ENCODE measurements at regions not wholly inside any gene's neighbourhood (a gene's known extent, or its start where the extent isn't known, plus 50 kb on each side); places are given as distances from the start of the nearest gene placed in this dataset.

GRCh38 chr22:19586922-19587684 lies 62.9 kb upstream of the CLDN5 start:
- H3K27ac ChIP-seq, result no peak overlapping the region
- no peak overlapping the region for H3K4me3 ChIP-seq
- no peaks in the 10 kb centered on the region for H4K20me1 ChIP-seq
- H3K9ac ChIP-seq, result no peak overlapping the region
- H3K9me3 ChIP-seq, result no peaks in the 10 kb centered on the region
- H3K36me3 ChIP-seq, result no peaks in the 10 kb centered on the region
- no peaks in the 10 kb centered on the region for H3K4me1 ChIP-seq
- H3K27me3 ChIP-seq, result no peaks in the 10 kb centered on the region
- no peak for TF ChIP-seq Cebpa-rat (IDR thresholded peaks at IDR 0.05)
- no peak overlapping the region for H3K4me2 ChIP-seq

- Histone ChIP-seq H3K36me3 (no peaks in the 10 kb centered on the region), H3K4me3 (no peak overlapping the region), H3K9me3 (no peaks in the 10 kb centered on the region), H3K27ac (no peak overlapping the region), H3K4me2 (no peak overlapping the region), H3K9ac (no peak overlapping the region), H4K20me1 (no peaks in the 10 kb centered on the region), H3K4me1 (no peaks in the 10 kb centered on the region), H3K27me3 (no peaks in the 10 kb centered on the region)
- TF ChIP-seq Cebpa-rat (IDR thresholded peaks at IDR 0.05), result no peak
These were observed 66.5 kb upstream of the CLDN5 start for GRCh38 chr22:19590696-19591095.

- H3K27me3 ChIP-seq, result no peaks in the 10 kb centered on the region
- no peaks in the 10 kb centered on the region for H4K20me1 ChIP-seq
- H3K4me2 ChIP-seq, result no peak overlapping the region
- H3K4me1 ChIP-seq, result peaks cover 2% of the 10 kb centered on the region
- no peak overlapping the region for H3K27ac ChIP-seq
- H3K9ac ChIP-seq, result no peak overlapping the region
- TF ChIP-seq Cebpa-rat (IDR thresholded peaks at IDR 0.05), result no peak
- no peaks in the 10 kb centered on the region for H3K36me3 ChIP-seq
- no peak overlapping the region for H3K4me3 ChIP-seq
- no peaks in the 10 kb centered on the region for H3K9me3 ChIP-seq
These were observed 67.4 kb upstream of the CLDN5 start for GRCh38 chr22:19591568-19591967.

- Histone ChIP-seq H3K9me3 (no peaks in the 10 kb centered on the region), H3K4me2 (no peak overlapping the region), H3K4me3 (no peak overlapping the region), H3K4me1 (peaks cover 10% of the 10 kb centered on the region), H3K36me3 (no peaks in the 10 kb centered on the region), H3K27ac (no peak overlapping the region), H3K9ac (no peak overlapping the region), H3K27me3 (no peaks in the 10 kb centered on the region), H4K20me1 (no peaks in the 10 kb centered on the region)
- no peak for TF ChIP-seq Cebpa-rat (IDR thresholded peaks at IDR 0.05)
These were observed 68.3 kb upstream of the CLDN5 start for GRCh38 chr22:19592464-19592863.

- H3K27ac ChIP-seq, result no peak overlapping the region
- no peak for TF ChIP-seq Cebpa-rat (IDR thresholded peaks at IDR 0.05)
- no peaks in the 10 kb centered on the region for H3K36me3 ChIP-seq
- H3K27me3 ChIP-seq, result no peaks in the 10 kb centered on the region
- no peak overlapping the region for H3K4me2 ChIP-seq
- H3K9me3 ChIP-seq, result no peaks in the 10 kb centered on the region
- peaks cover 21% of the 10 kb centered on the region for H3K4me1 ChIP-seq
- no peaks in the 10 kb centered on the region for H4K20me1 ChIP-seq
- H3K4me3 ChIP-seq, result no peak overlapping the region
- no peak overlapping the region for H3K9ac ChIP-seq
These were observed 69.9 kb upstream of the CLDN5 start for GRCh38 chr22:19593991-19594569.

GRCh38 chr22:19595532-19595931 lies 71.3 kb upstream of the CLDN5 start:
- H3K36me3 ChIP-seq, result no peaks in the 10 kb centered on the region

GRCh38 chr22:19596680-19597398 lies 72.6 kb upstream of the CLDN5 start:
- H3K36me3 ChIP-seq, result no peaks in the 10 kb centered on the region
- TF ChIP-seq Cebpa-rat (IDR thresholded peaks at IDR 0.05), result no peak
- H3K27ac ChIP-seq, result no peak overlapping the region
- no peak overlapping the region for H3K4me3 ChIP-seq
- H3K4me2 ChIP-seq, result peak overlapping the region; percentile 36
- H3K9ac ChIP-seq, result no peak overlapping the region
- no peaks in the 10 kb centered on the region for H4K20me1 ChIP-seq
- no peaks in the 10 kb centered on the region for H3K9me3 ChIP-seq
- H3K4me1 ChIP-seq, result peaks cover 21% of the 10 kb centered on the region
- H3K27me3 ChIP-seq, result no peaks in the 10 kb centered on the region

More at GRCh38 chr22:19595532-19595931, 71.3 kb upstream of the CLDN5 start:
- H3K27me3 ChIP-seq, result no peaks in the 10 kb centered on the region
- no peaks in the 10 kb centered on the region for H3K9me3 ChIP-seq
- TF ChIP-seq Cebpa-rat (IDR thresholded peaks at IDR 0.05), result no peak
- H4K20me1 ChIP-seq, result no peaks in the 10 kb centered on the region
- H3K4me2 ChIP-seq, result no peak overlapping the region
- H3K4me1 ChIP-seq, result peaks cover 21% of the 10 kb centered on the region
- H3K4me3 ChIP-seq, result no peak overlapping the region
- no peak overlapping the region for H3K27ac ChIP-seq
- no peak overlapping the region for H3K9ac ChIP-seq

- no peaks in the 10 kb centered on the region for H3K36me3 ChIP-seq
- H3K4me1 ChIP-seq, result peaks cover 21% of the 10 kb centered on the region
- no peak overlapping the region for H3K9ac ChIP-seq
- no peaks in the 10 kb centered on the region for H4K20me1 ChIP-seq
- H3K4me3 ChIP-seq, result no peak overlapping the region
- no peaks in the 10 kb centered on the region for H3K27me3 ChIP-seq
- no peak for TF ChIP-seq Cebpa-rat (IDR thresholded peaks at IDR 0.05)
- peak overlapping the region; percentile 36 for H3K4me2 ChIP-seq
- H3K9me3 ChIP-seq, result no peaks in the 10 kb centered on the region
- H3K27ac ChIP-seq, result no peak overlapping the region
These were observed 73.2 kb upstream of the CLDN5 start for GRCh38 chr22:19597399-19597735.

- Histone ChIP-seq H3K4me3 (no peak overlapping the region), H3K9me3 (no peaks in the 10 kb centered on the region), H4K20me1 (no peaks in the 10 kb centered on the region), H3K36me3 (no peaks in the 10 kb centered on the region), H3K4me1 (peaks cover 21% of the 10 kb centered on the region), H3K9ac (no peak overlapping the region), H3K27me3 (no peaks in the 10 kb centered on the region), H3K4me2 (peak overlapping the region; percentile 36; the same call in 1 of the 2 replicates), H3K27ac (no peak overlapping the region)
- TF ChIP-seq Cebpa-rat (IDR thresholded peaks at IDR 0.05), result no peak
These were observed 74.0 kb upstream of the CLDN5 start for GRCh38 chr22:19598054-19598855.
